GM19463 (cell line): ENCODE measurements at regions not wholly inside any gene's neighbourhood (a gene's known extent, or its start where the extent isn't known, plus 50 kb on each side); places are given as distances from the start of the nearest gene placed in this dataset.

Experiments
- ATAC-seq: cut with Tn5 transposase; IDR thresholded peaks from one replicate; pipeline ENCODE4 v1.9.1; 2021; ENCODE audit warnings: mild to moderate bottlenecking, moderate library complexity; ENCODE audit not compliant: unreplicated experiment

- ATAC-seq: no peak
Observed at GRCh38 chr2:105573490-105573889, 171.2 kb upstream of the NCK2 start.

GRCh38 chr2:105571445-105571987 is 172.7 kb upstream of the FHL2 start:
- ATAC-seq: no peak

DNA sequence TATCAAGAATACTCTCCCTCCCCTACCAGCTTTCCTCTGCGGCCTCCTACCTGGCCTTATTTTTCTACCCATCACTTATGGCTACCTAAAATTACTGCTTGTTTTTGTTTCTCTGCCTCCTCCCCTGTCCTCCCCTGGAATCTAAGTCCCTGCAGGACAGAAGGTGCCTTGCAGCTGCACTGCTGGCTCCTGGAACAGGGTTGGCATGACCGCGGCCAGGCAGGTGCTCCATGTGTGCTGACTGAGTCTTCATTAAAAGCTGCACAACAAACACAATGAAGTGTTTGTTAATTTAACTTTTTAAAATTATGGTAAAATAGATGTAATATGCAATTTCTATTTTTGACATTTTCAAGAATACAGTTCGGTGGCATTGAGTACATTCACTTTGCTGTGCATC is 171.9 kb upstream of the FHL2 start:
- ATAC-seq: no peak

DNA sequence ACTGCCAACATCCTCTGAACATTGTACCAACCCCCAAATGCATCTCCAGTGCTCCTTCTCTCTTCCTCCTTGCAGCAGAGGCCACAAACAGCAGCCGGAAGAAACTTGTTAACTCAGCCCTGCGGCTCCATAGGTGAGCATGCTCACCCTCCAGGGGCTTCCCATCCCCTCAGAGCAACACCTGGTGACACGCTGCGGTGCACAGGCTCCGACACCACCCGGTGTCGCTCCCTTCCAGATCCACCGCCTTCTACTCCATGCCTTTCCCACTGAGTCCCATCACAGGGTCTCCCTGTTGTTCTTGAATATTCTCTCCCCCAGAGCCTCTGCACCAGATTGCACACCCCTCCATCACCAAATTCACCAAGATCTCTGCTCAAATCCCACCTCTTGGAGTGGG is 171.5 kb upstream of the FHL2 start:
- no peak for ATAC-seq

GRCh38 chr2:105569606-105570005 is 170.8 kb upstream of the FHL2 start:
- no peak for ATAC-seq

GRCh38 chr2:105567996-105568494 is 169.2 kb upstream of the FHL2 start:
- ATAC-seq: no peak

DNA sequence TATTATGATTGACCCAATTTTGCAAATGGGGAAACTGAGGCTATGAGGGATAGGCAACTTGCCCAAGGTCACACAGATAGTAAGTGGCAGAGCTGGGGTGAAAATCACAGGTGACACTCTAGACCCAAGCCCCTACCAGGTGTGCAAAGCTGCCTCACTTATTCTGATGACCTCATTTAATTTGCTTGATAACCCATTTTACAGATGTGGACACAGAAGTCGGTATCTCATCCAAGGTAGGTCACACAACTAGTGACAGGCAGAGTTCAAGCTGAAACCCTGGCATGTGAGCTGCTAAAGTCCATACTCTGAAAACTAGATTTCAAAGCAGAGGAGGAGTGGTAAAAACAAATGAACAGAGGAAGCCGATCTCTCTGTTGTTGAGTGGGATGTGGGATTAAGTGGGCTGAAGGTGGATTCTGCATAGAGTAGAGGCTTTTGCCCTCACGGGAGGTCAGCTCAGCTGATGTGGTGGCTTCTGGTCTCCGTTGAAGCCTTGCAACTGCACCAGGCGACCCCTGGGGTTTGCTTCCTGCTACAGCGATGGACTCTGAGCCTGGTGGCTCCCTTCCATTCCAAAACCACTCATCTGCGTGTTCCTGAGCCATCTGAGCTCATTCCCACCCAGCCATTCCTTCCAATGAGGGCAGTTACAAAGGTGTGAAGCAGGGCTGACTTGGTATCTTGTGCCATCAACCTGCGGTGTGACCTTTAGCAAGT is 164.3 kb upstream of the FHL2 start:
- no peak for ATAC-seq

DNA sequence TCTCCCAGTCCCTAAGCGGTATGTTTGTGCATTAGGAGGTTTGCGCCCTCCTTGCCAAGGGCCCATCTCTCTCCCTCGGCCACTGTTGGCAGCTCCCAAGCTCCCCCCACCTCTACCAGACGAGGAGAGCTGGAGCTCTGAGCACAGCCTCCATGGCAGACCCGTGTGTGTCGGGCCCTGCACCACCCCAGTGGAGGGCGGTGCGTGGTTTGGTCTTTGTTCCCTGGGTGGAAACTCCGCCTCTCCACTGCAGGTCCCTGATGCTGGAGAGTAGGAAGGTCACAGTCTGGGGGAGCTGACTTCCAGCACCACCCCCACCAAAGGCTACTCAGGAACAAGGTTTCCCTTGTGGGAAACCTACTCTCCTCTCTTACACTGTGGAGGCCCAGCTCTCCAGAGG is 162.6 kb upstream of the FHL2 start:
- ATAC-seq: no peak

- ATAC-seq: no peak
Observed at GRCh38 chr2:105560157-105560556, 161.3 kb upstream of the FHL2 start.

GRCh38 chr2:105557021-105557920 is 158.4 kb upstream of the FHL2 start:
- no peak for ATAC-seq

DNA sequence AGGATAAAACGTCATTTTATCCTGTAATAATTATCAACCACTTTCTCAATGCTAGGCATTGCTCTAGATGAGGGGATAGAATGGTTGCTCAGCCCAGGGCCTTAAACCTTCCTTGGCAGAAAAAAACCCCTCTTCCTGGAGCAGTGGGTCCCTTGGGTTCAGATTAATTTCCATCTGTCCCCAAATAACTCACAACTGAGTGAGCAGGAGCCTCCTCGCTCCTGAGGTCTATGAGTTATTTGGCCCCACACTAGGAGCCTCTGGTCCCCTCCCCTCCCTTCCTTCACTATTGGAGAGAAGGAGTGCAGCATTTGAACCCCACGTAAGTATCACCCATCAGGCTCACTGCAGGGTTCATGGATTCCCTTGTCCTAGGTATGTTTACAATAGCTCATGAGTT is 157.5 kb upstream of the FHL2 start:
- ATAC-seq: no peak

DNA sequence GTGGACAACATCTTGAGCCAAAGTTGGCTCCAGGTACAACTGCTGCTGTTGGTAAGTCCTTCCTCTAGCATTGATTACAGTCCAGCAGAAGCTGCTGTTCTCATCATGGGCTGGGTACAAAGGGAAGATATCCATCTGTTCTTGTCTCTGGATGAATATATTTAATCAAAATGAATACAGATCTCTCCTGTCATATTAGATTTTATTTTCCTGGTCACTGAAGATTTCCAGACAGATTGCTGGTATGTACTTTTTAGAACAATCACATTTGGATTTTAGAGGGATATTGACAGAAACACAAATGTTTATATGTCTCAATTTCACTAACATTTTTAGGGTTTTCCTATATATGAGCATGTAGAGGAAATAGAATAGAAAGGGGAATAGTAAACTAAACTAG is 155.4 kb upstream of the FHL2 start:
- no peak for ATAC-seq

GRCh38 chr2:105553538-105554196 is 154.8 kb upstream of the FHL2 start:
- no peak for ATAC-seq

GRCh38 chr2:105546628-105546974 is 147.8 kb upstream of the FHL2 start:
- ATAC-seq: no peak

- no peak for ATAC-seq
Observed at GRCh38 chr2:105545730-105546627, 147.1 kb upstream of the FHL2 start.

DNA sequence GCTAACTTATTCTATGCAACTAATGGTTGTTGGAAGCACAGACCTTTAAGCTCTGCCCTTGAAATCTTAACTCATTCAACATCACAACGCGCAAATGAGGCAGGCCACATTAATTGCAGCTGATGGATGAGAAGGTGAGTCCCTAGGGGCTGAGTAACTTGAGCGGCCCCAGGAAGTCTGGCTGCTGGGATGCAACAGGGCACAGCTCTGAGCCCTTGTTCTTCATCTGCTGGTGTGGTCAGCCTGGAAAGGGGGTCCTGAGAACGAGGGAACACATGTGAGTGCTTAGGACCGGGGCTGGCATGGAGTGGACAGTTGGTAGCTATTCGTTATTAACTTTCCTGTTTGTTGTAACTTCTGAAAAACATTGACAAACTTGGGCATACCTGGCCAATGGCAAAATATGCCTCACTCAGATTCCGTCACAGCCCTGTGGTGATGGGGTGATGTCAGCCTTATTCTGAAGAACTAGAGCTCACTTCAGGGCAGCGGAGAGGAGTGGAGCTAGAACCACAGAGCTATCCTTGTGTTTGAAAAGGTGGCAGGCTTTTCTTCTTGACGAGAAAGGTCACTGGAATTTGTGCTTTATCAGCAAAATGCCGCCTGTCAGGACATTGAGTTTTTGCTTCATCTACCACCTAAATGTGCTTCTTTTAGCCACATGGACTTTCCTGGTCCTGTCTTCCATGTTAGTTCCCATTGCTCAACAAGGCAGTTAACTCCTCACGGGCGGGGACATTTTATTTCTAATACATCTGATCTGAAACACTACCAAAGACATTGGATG is 145.9 kb upstream of the FHL2 start:
- no peak for ATAC-seq

GRCh38 chr2:105541189-105542050 is 142.6 kb upstream of the FHL2 start:
- no peak for ATAC-seq

- ATAC-seq: no peak
Observed at GRCh38 chr2:105540642-105541041, 141.8 kb upstream of the FHL2 start.

DNA sequence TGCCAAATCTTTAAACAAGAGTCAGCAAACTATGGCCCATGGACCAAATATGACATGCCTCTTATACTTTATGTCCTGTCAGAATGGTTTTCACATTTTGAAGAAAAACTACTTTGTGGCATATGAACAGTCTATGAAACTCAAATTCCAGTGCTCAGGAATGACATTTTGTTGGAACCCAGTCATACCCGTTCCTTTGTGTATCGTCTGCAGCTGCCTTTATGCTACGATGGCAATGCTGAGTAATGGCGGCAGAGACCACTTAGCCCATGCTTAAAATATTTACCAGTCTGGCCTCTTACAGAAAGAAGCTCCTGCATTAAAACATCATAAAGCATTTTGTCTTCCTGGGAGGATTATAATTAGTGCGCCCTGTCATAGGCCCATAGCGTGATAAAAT is 140.5 kb upstream of the FHL2 start:
- ATAC-seq: no peak
